ENCODE measurements at regions not wholly inside any gene's neighbourhood (a gene's known extent, or its start where the extent isn't known, plus 50 kb on each side); places are given as distances from the start of the nearest gene placed in this dataset.

DNA sequence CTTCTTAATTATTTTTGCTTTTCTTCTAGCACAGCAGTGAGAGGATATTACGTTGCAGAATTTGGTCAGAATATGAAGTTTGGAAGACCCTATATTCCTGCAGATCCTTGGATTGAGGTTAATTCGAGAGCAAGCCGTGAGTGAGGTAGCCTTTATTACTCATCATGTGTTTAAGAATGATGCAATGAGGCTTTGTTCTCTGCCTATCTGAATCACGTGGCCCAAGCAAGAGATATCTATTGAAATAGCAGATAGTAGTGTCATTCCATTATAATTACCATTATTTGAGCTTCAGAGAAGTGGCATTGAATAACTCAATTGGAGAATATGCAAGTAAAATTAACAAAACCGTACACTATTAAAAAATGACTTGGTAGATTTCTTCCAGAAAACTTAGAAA is 641.1 kb downstream of the TMEM182 start:
- TF ChIP-seq, protein P1, sequence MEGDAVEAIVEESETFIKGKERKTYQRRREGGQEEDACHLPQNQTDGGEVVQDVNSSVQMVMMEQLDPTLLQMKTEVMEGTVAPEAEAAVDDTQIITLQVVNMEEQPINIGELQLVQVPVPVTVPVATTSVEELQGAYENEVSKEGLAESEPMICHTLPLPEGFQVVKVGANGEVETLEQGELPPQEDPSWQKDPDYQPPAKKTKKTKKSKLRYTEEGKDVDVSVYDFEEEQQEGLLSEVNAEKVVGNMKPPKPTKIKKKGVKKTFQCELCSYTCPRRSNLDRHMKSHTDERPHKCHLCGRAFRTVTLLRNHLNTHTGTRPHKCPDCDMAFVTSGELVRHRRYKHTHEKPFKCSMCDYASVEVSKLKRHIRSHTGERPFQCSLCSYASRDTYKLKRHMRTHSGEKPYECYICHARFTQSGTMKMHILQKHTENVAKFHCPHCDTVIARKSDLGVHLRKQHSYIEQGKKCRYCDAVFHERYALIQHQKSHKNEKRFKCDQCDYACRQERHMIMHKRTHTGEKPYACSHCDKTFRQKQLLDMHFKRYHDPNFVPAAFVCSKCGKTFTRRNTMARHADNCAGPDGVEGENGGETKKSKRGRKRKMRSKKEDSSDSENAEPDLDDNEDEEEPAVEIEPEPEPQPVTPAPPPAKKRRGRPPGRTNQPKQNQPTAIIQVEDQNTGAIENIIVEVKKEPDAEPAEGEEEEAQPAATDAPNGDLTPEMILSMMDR (IDR thresholded peaks at IDR 0.05; ENCODE audit: insufficient read depth, low read depth, low read length): no peak
- no peak for TF ChIP-seq EZH2 (IDR thresholded peaks at IDR 0.05; ENCODE audit: insufficient read depth, low read length)

Measured in astrocyte (in vitro differentiated cells and primary cell).